ENCODE measurements at regions not wholly inside any gene's neighbourhood (a gene's known extent, or its start where the extent isn't known, plus 50 kb on each side); places are given as distances from the start of the nearest gene placed in this dataset.

- Histone ChIP-seq H3K9me2 (ENCODE audit: insufficient read depth) (peaks cover 10% of the 10 kb centered on the region; the same call in 1 of the 2 replicates), H3K36me3 (ENCODE audit: insufficient read depth) (no peaks in the 10 kb centered on the region), H2AFZ (0 out of 2 replicates have a peak overlapping the region, but pooled peaks have one; percentile 7), H3K27me3 (ENCODE audit: insufficient read depth) (no peaks in the 10 kb centered on the region), H3K79me2 (replicated peaks; ENCODE audit: insufficient read depth) (no peaks in the 10 kb centered on the region), H3K4me2 (no peak overlapping the region), H3F3A (replicated peaks; ENCODE audit: low read depth) (no peaks in the 10 kb centered on the region), H3K4me1 (ENCODE audit: insufficient read depth) (no peaks in the 10 kb centered on the region), H4K20me1 (replicated peaks; ENCODE audit: insufficient read depth) (no peaks in the 10 kb centered on the region), H3K27ac (ENCODE audit: low read depth) (no peak overlapping the region), H3K4me3 (no peak overlapping the region)
- no peak for DNase-seq (ENCODE audit: low spot score)
- 0 out of 3 replicates have a peak, but pooled peaks have one; percentile 31 for ATAC-seq
- Mint-ChIP-seq H3K36me3 (ENCODE audit: low read depth) (no peaks in the 10 kb centered on the region), H3K27ac (no peak overlapping the region), H3K4me3 (no peak overlapping the region), H3K9me3 (no peaks in the 10 kb centered on the region), H3K27me3 (ENCODE audit: insufficient read depth, low read depth, poor library complexity) (no peaks in the 10 kb centered on the region), H3K4me1 (peaks cover 7% of the 10 kb centered on the region)
- TF ChIP-seq ZNF462 (CRISPR knock-in tag; IDR thresholded peaks at IDR 0.05): 0 out of 2 replicates have a peak, but pooled peaks have one; percentile 30
- no peak for TF ChIP-seq EZH2phosphoT487 (IDR thresholded peaks at IDR 0.05; ENCODE audit: unreplicated experiment)
- no peak for TF ChIP-seq JUNB (IDR thresholded peaks at IDR 0.05; ENCODE audit: unreplicated experiment)
- TF ChIP-seq CREB1 (CRISPR knock-in tag; IDR thresholded peaks at IDR 0.05; ENCODE audit: low read depth): no peak
- TF ChIP-seq POLR2AphosphoS5 (IDR thresholded peaks at IDR 0.05; ENCODE audit: low read depth): no peak
- TF ChIP-seq ZNF331 (CRISPR knock-in tag; IDR thresholded peaks at IDR 0.05; ENCODE audit: low read depth): no peak
Observed at GRCh38 chr5:111934511-111934910, 177.5 kb upstream of the NREP start.

- Mint-ChIP-seq H3K27me3 (ENCODE audit: insufficient read depth, low read depth, poor library complexity) (no peaks in the 10 kb centered on the region), H3K27ac (no peak overlapping the region), H3K4me1 (peaks cover 7% of the 10 kb centered on the region), H3K9me3 (no peaks in the 10 kb centered on the region), H3K36me3 (ENCODE audit: low read depth) (no peaks in the 10 kb centered on the region), H3K4me3 (no peak overlapping the region)
- ATAC-seq (no peak), DNase-seq (ENCODE audit: low spot score) (no peak)
- Histone ChIP-seq H3K36me3 (ENCODE audit: insufficient read depth) (no peaks in the 10 kb centered on the region), H3K4me3 (no peak overlapping the region), H3K9me2 (ENCODE audit: insufficient read depth) (peaks cover 10% of the 10 kb centered on the region; the same call in 1 of the 2 replicates), H3K27me3 (ENCODE audit: insufficient read depth) (no peaks in the 10 kb centered on the region), H4K20me1 (replicated peaks; ENCODE audit: insufficient read depth) (no peaks in the 10 kb centered on the region), H3K4me1 (ENCODE audit: insufficient read depth) (no peaks in the 10 kb centered on the region), H2AFZ (no peak overlapping the region), H3K79me2 (replicated peaks; ENCODE audit: insufficient read depth) (no peaks in the 10 kb centered on the region), H3K27ac (ENCODE audit: low read depth) (no peak overlapping the region), H3K4me2 (no peak overlapping the region), H3F3A (replicated peaks; ENCODE audit: low read depth) (no peaks in the 10 kb centered on the region)
- TF ChIP-seq REST (IDR thresholded peaks at IDR 0.05; ENCODE audit: unreplicated experiment) (no peak), ZNF114 (CRISPR knock-in tag; IDR thresholded peaks at IDR 0.05) (no peak)
Observed at GRCh38 chr5:111933086-111933485, 176.1 kb upstream of the NREP start.

All from GM23338 (cell line).